ENCODE measurements at regions not wholly inside any gene's neighbourhood (a gene's known extent, or its start where the extent isn't known, plus 50 kb on each side); places are given as distances from the start of the nearest gene placed in this dataset.

DNA sequence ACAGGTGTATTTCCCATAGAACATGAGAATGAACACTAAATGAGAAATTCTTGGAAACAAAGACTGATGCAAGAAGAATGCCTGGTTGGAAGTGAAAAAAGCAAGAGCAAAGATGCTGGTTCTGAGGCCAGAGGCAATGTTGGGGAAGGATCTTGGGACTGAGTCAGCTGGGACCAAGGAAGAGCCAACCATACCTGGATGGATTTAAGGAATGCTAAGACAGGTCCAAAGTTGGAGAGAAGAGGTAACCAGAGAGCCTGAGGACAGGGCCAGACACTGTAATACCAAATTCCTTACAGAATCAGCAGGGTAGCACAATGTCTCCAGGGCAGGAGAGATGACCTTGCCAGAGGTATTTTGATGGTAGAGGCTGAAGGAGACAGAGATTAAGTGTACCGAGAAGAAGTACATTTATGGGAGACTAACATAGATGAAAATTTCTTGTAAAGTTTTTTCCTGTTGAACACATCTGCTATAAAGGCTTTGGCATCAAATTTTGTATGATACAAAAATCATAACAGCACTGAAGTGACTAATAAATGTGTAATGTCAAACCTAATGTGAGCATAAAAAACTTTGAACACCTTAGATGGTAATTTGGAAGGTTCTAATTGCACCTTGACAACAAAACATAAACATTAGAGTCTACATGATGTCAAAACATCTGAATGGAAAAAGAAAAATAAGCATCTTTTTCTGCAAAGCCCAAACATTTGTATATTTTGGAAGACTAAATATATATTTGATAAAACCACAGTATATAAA is 221.7 kb upstream of the MARCKS start:
- TF ChIP-seq, protein P1, sequence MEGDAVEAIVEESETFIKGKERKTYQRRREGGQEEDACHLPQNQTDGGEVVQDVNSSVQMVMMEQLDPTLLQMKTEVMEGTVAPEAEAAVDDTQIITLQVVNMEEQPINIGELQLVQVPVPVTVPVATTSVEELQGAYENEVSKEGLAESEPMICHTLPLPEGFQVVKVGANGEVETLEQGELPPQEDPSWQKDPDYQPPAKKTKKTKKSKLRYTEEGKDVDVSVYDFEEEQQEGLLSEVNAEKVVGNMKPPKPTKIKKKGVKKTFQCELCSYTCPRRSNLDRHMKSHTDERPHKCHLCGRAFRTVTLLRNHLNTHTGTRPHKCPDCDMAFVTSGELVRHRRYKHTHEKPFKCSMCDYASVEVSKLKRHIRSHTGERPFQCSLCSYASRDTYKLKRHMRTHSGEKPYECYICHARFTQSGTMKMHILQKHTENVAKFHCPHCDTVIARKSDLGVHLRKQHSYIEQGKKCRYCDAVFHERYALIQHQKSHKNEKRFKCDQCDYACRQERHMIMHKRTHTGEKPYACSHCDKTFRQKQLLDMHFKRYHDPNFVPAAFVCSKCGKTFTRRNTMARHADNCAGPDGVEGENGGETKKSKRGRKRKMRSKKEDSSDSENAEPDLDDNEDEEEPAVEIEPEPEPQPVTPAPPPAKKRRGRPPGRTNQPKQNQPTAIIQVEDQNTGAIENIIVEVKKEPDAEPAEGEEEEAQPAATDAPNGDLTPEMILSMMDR (IDR thresholded peaks at IDR 0.05) = no peak
- no peak for TF ChIP-seq POLR2A (IDR thresholded peaks at IDR 0.05; ENCODE audit: low read depth)
- TF ChIP-seq EP300 (IDR thresholded peaks at IDR 0.05) = no peak
- no peak for TF ChIP-seq POLR2AphosphoS5 (IDR thresholded peaks at IDR 0.05)
